Neural progenitor cell (in vitro differentiated cells): ENCODE measurements at regions not wholly inside any gene's neighbourhood (a gene's known extent, or its start where the extent isn't known, plus 50 kb on each side); places are given as distances from the start of the nearest gene placed in this dataset.

Source experiments
- EZH2 ChIP-seq: fragments of 200-600 bp; sonication (generic); IDR thresholded peaks from 2 replicates; pipeline ENCODE4 v1.6.1; 2017; ENCODE audit warnings: antibody characterized with exemption, mild to moderate bottlenecking, moderate library complexity
- TF ChIP-seq, protein P1 (sequence below): fragments of 200-600 bp; sonication (generic); IDR thresholded peaks from 2 replicates; pipeline ENCODE4 v1.5.1; 2017; ENCODE audit warnings: antibody characterized with exemption, mild to moderate bottlenecking

- TF ChIP-seq, protein P1, sequence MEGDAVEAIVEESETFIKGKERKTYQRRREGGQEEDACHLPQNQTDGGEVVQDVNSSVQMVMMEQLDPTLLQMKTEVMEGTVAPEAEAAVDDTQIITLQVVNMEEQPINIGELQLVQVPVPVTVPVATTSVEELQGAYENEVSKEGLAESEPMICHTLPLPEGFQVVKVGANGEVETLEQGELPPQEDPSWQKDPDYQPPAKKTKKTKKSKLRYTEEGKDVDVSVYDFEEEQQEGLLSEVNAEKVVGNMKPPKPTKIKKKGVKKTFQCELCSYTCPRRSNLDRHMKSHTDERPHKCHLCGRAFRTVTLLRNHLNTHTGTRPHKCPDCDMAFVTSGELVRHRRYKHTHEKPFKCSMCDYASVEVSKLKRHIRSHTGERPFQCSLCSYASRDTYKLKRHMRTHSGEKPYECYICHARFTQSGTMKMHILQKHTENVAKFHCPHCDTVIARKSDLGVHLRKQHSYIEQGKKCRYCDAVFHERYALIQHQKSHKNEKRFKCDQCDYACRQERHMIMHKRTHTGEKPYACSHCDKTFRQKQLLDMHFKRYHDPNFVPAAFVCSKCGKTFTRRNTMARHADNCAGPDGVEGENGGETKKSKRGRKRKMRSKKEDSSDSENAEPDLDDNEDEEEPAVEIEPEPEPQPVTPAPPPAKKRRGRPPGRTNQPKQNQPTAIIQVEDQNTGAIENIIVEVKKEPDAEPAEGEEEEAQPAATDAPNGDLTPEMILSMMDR, result no peak
- no peak for TF ChIP-seq EZH2
Measured at GRCh38 chr10:36679554-36679953, 445.8 kb upstream of the ANKRD30A start.
